ENCODE measurements at regions not wholly inside any gene's neighbourhood (a gene's known extent, or its start where the extent isn't known, plus 50 kb on each side); places are given as distances from the start of the nearest gene placed in this dataset.

GRCh38 chr11:57124505-57124904 lies 57.2 kb upstream of the LRRC55 start (continued):
- TF ChIP-seq SIX5 (IDR thresholded peaks at IDR 0.05; ENCODE audit: low read depth, low read length) (no peak), CREB1 (IDR thresholded peaks at IDR 0.05) (no peak), TBP (IDR thresholded peaks at IDR 0.05; ENCODE audit: low read depth, low read length) (no peak), CEBPB (IDR thresholded peaks at IDR 0.05; ENCODE audit: low read depth, low read length) (no peak), TAF1 (IDR thresholded peaks at IDR 0.05; ENCODE audit: low read depth, low read length) (no peak), SAP30 (IDR thresholded peaks at IDR 0.05; ENCODE audit: insufficient read depth, insufficient replicate concordance, low read length) (no peak), KDM4A (IDR thresholded peaks at IDR 0.05; ENCODE audit: low read depth, low read length, severe bottlenecking) (no peak)
